Keratinocyte (primary cell): ENCODE measurements at regions not wholly inside any gene's neighbourhood (a gene's known extent, or its start where the extent isn't known, plus 50 kb on each side); places are given as distances from the start of the nearest gene placed in this dataset.

Experiments used
- DNase-seq: peaks from one replicate; pipeline ENCODE4 v3.0.0-alpha.2; 2011; ENCODE audit warnings: low read depth, missing footprints, low spot score
- FAIRE-seq: peaks from 2 replicates; lab custom pipeline; 2011; peaks lifted over from hg19 to GRCh38; lab: Jason Lieb, UNC
- H2AFZ ChIP-seq: 2 replicates; pipeline ENCODE4 v1.6.0; 2012; ENCODE audit warnings: low read length, control low read depth, inconsistent platforms; ENCODE audit not compliant: control insufficient read depth
- H3K27ac ChIP-seq: 2 replicates; pipeline ENCODE4 v1.5.1; 2011; ENCODE audit warnings: low read length; ENCODE audit not compliant: control insufficient read depth, insufficient read depth
- H3K27me3 ChIP-seq: 3 replicates; pipeline ENCODE4 v1.6.0; 2011; ENCODE audit warnings: low read length; ENCODE audit not compliant: control insufficient read depth, insufficient read depth; ENCODE audit errors: extremely low read depth
- H3K36me3 ChIP-seq, 2 experiments: 2 replicates in 1 of 2; 3 replicates in 1 of 2; pipeline ENCODE4 v1.5.1; 2011; ENCODE audit warnings: low read length in 2 of 2, mild to moderate bottlenecking in 1 of 2; ENCODE audit not compliant: control insufficient read depth in 2 of 2, insufficient read depth in 2 of 2; ENCODE audit errors: extremely low read depth in 1 of 2
- H3K4me1 ChIP-seq: 3 replicates; pipeline ENCODE4 v1.5.1; 2011; ENCODE audit warnings: low read length; ENCODE audit not compliant: control insufficient read depth, insufficient read depth; ENCODE audit errors: extremely low read depth
- H3K4me2 ChIP-seq: 3 replicates; pipeline ENCODE4 v1.6.0; 2011; ENCODE audit warnings: low read depth, low read length; ENCODE audit not compliant: control insufficient read depth, insufficient read depth; ENCODE audit errors: extremely low read depth
- H3K4me3 ChIP-seq, 3 experiments: fragments of 200-600 bp in 1 of 3; sonication (generic) in 1 of 3; 2 replicates in 2 of 3; 3 replicates in 1 of 3; pipeline ENCODE4 v1.5.1; 2011 to 2016; ENCODE audit warnings: low read length in 3 of 3, mild to moderate bottlenecking in 3 of 3, control low read depth in 2 of 3, inconsistent platforms in 1 of 3, low read depth in 1 of 3, mixed read lengths in 1 of 3, mixed run types in 1 of 3, moderate library complexity in 1 of 3; ENCODE audit not compliant: control insufficient read depth in 2 of 3, insufficient read depth in 2 of 3; ENCODE audit errors: extremely low read depth in 1 of 3
- H3K79me2 ChIP-seq: 2 replicates; pipeline ENCODE4 v1.6.0; 2012; ENCODE audit warnings: low read length; ENCODE audit not compliant: control insufficient read depth, insufficient read depth
- H3K9ac ChIP-seq: 3 replicates; pipeline ENCODE4 v1.6.0; 2011; ENCODE audit warnings: low read length; ENCODE audit not compliant: control insufficient read depth, insufficient read depth; ENCODE audit errors: extremely low read depth
- H3K9me1 ChIP-seq: 3 replicates; pipeline ENCODE4 v1.6.0; 2011; ENCODE audit warnings: low read length; ENCODE audit not compliant: control insufficient read depth, insufficient read depth; ENCODE audit errors: extremely low read depth
- H3K9me3 ChIP-seq: 2 replicates; pipeline ENCODE4 v1.5.1; 2012; ENCODE audit warnings: low read depth, low read length; ENCODE audit not compliant: control insufficient read depth
- H4K20me1 ChIP-seq: 3 replicates; pipeline ENCODE4 v1.6.0; 2011; ENCODE audit warnings: low read length; ENCODE audit not compliant: control insufficient read depth, insufficient read depth; ENCODE audit errors: extremely low read depth
- CTCF ChIP-seq, 3 experiments: IDR thresholded peaks in 1 of 3; conservative IDR thresholded peaks in 1 of 3; optimal IDR thresholded peaks in 1 of 3; 2 replicates in 2 of 3; 3 replicates in 1 of 3; pipeline versions ENCODE3 to v1.5.1; 2011; ENCODE audit warnings: low read length in 3 of 3, mild to moderate bottlenecking in 3 of 3, moderate library complexity in 2 of 3, control low read depth in 1 of 3, inconsistent platforms in 1 of 3; ENCODE audit not compliant: insufficient read depth in 2 of 3; ENCODE audit errors: extremely low read depth in 1 of 3
- EZH2 ChIP-seq: IDR thresholded peaks from one replicate; pipeline ENCODE4 v1.6.1; 2012; ENCODE audit warnings: inconsistent platforms, mild to moderate bottlenecking, low read length, moderate library complexity
- dilution Hi-C: fragments of 300-500 bp; cut with MboI; formaldehyde crosslinking; loops from one replicate; pipeline ENCODE4 v1.7.0; 2020; ENCODE audit warnings: low sequenced_read_pairs; ENCODE audit not compliant: extremely low pct_ligation_motif_present

GRCh38 chr12:13339538-13339937 is 143.0 kb downstream of the EMP1 start:
- FAIRE-seq (peak; percentile 98), DNase-seq (peak; percentile 97)
- Histone ChIP-seq H3K36me3 (no peaks in the 10 kb centered on the region), H3K4me2 (peak overlapping the region; percentile 58), H4K20me1 (no peaks in the 10 kb centered on the region), H3K79me2 (no peaks in the 10 kb centered on the region), H3K4me1 (peaks cover 22% of the 10 kb centered on the region), H3K27me3 (peaks cover 2% of the 10 kb centered on the region), H3K27ac (peak overlapping the region; percentile 87), H3K4me3 (peak overlapping the region in 1 of 3 experiments; percentile 13), H2AFZ (peak overlapping the region; percentile 29), H3K9me3 (no peaks in the 10 kb centered on the region), H3K9ac (peak overlapping the region; percentile 57), H3K9me1 (no peaks in the 10 kb centered on the region)
- TF ChIP-seq CTCF (optimal IDR thresholded peaks at IDR 0.05 in 1 of 3, IDR thresholded peaks at IDR 0.05 in 1 of 3, conservative IDR thresholded peaks at IDR 0.05 in 1 of 3; ENCODE audit: extremely low read depth in 1 of 3, insufficient read depth in 2 of 3, low read length in 3 of 3) (no peak), EZH2 (no peak)
- dilution Hi-C loops: no loop called here

- dilution Hi-C loops: no loop called here
- Histone ChIP-seq H2AFZ (peak overlapping the region; percentile 29), H3K27ac (peak overlapping the region; percentile 87), H3K4me3 (no peak overlapping the region), H4K20me1 (no peaks in the 10 kb centered on the region), H3K36me3 (no peaks in the 10 kb centered on the region), H3K4me2 (peak overlapping the region; percentile 17), H3K9ac (peak overlapping the region; percentile 6), H3K27me3 (peaks cover 2% of the 10 kb centered on the region), H3K9me1 (no peaks in the 10 kb centered on the region), H3K4me1 (peaks cover 22% of the 10 kb centered on the region), H3K79me2 (no peaks in the 10 kb centered on the region), H3K9me3 (no peaks in the 10 kb centered on the region)
- no peak for FAIRE-seq
- no peak for TF ChIP-seq CTCF (optimal IDR thresholded peaks at IDR 0.05 in 1 of 3, IDR thresholded peaks at IDR 0.05 in 1 of 3, conservative IDR thresholded peaks at IDR 0.05 in 1 of 3; ENCODE audit: extremely low read depth in 1 of 3, insufficient read depth in 2 of 3, low read length in 3 of 3)
- no peak for TF ChIP-seq EZH2
- DNase-seq: no peak
Observed at GRCh38 chr12:13339091-13339490, 142.6 kb downstream of the EMP1 start.
